Lower leg skin (tissue), 3 donors: ENCODE measurements at regions not wholly inside any gene's neighbourhood (a gene's known extent, or its start where the extent isn't known, plus 50 kb on each side); places are given as distances from the start of the nearest gene placed in this dataset.

Experiments
- CTCF ChIP-seq, 3 donors: fragments of 450-650 bp; IDR thresholded peaks; one replicate each; pipeline ENCODE4 v1.5.1; 2016; ENCODE audit warnings: antibody characterized with exemption in 3 of 3, mild to moderate bottlenecking in 3 of 3, moderate library complexity in 2 of 3
- POLR2A ChIP-seq, 2 donors: fragments of 450-650 bp; IDR thresholded peaks; one replicate each; pipeline ENCODE4 v1.6.1; 2016 to 2017; ENCODE audit warnings: antibody characterized with exemption in 2 of 2, mild to moderate bottlenecking in 1 of 2, moderate library complexity in 1 of 2

GRCh38 chr18:38473535-38473934 lies 907.9 kb upstream of the CELF4 start:
- TF ChIP-seq CTCF (IDR thresholded peaks at IDR 0.05): no peak
- no peak for TF ChIP-seq POLR2A (IDR thresholded peaks at IDR 0.05)
